ENCODE measurements at regions not wholly inside any gene's neighbourhood (a gene's known extent, or its start where the extent isn't known, plus 50 kb on each side); places are given as distances from the start of the nearest gene placed in this dataset.

GRCh38 chr2:149797030-149797429 lies 209.5 kb upstream of the MMADHC start:
- DNase-seq (ENCODE audit: extremely low read depth in 1 of 4, low spot score in 3 of 4): no peak
- ATAC-seq: no peak
- intact Hi-C loops (cut with micrococcal nuclease) (no loop called here), in situ Hi-C loops (cut with MboI) (no loop called here)
- H3K27ac ChIP-seq (ENCODE audit: extremely low read depth, low read depth, low read length): no peak overlapping the region
- no peak overlapping the region for H3K4me3 ChIP-seq
- BruUV-seq (replicated peaks): no TSS peak
- ChIA-PET POLR2A (no interaction called here), CTCF (ENCODE audit: low intra/inter-chr PET ratio) (no interaction called here)
- H3K36me3 ChIP-seq (ENCODE audit: control insufficient read depth, insufficient read depth, low read length): no peaks in the 10 kb centered on the region
- no peak overlapping the region for H3K9ac ChIP-seq (ENCODE audit: insufficient read depth in 1 of 2, low read depth in 2 of 2, low read length in 2 of 2)
- no peaks in the 10 kb centered on the region for H3K4me1 ChIP-seq (replicated peaks in 1 of 2; ENCODE audit: control insufficient read depth in 2 of 2, insufficient read depth in 2 of 2, low read length in 2 of 2)
- no peak for FAIRE-seq
- no peak overlapping the region for H3K4me2 ChIP-seq (ENCODE audit: insufficient read depth, low read length)
- TF ChIP-seq JUND (IDR thresholded peaks at IDR 0.05; ENCODE audit: borderline replicate concordance, low read depth, low read length) (no peak), JUND (tag; IDR thresholded peaks at IDR 0.05; ENCODE audit: borderline replicate concordance, low read depth, low read length) (no peak)
- no peaks in the 10 kb centered on the region for H3K9me3 ChIP-seq (replicated peaks; ENCODE audit: control insufficient read depth, insufficient read depth, low read depth, low read length)
- H3K9me1 ChIP-seq (ENCODE audit: control insufficient read depth, insufficient read depth, low read length): no peaks in the 10 kb centered on the region
- no peaks in the 10 kb centered on the region for H3K79me2 ChIP-seq (ENCODE audit: control insufficient read depth, insufficient read depth, low read length)
- H2AFZ ChIP-seq (ENCODE audit: low read depth, low read length): no peak overlapping the region
- 0% methylated on average over 1 of the region's 1 CpG for WGBS (ENCODE audit: insufficient coverage, low coverage, missing lambda C conversion rate)
- H4K20me1 ChIP-seq (replicated peaks; ENCODE audit: control insufficient read depth, insufficient read depth, low read length): no peaks in the 10 kb centered on the region
- no peaks in the 10 kb centered on the region for H3K27me3 ChIP-seq (ENCODE audit: control insufficient read depth in 2 of 2, insufficient read depth in 2 of 2, low read length in 2 of 2)

- intact Hi-C loops (cut with micrococcal nuclease) (no loop called here), in situ Hi-C loops (cut with MboI) (no loop called here)
- ChIA-PET POLR2A (no interaction called here), CTCF (ENCODE audit: low intra/inter-chr PET ratio) (no interaction called here)
- no TSS peak for BruUV-seq (replicated peaks)
- FAIRE-seq (no peak), DNase-seq (ENCODE audit: extremely low read depth in 1 of 4, low spot score in 3 of 4) (no peak), ATAC-seq (no peak)
- Histone ChIP-seq H2AFZ (ENCODE audit: low read depth, low read length) (no peak overlapping the region), H3K9me3 (replicated peaks; ENCODE audit: control insufficient read depth, insufficient read depth, low read depth, low read length) (no peaks in the 10 kb centered on the region), H3K4me3 (no peak overlapping the region), H3K79me2 (ENCODE audit: control insufficient read depth, insufficient read depth, low read length) (no peaks in the 10 kb centered on the region), H4K20me1 (replicated peaks; ENCODE audit: control insufficient read depth, insufficient read depth, low read length) (no peaks in the 10 kb centered on the region), H3K27ac (ENCODE audit: extremely low read depth, low read depth, low read length) (no peak overlapping the region), H3K36me3 (ENCODE audit: control insufficient read depth, insufficient read depth, low read length) (no peaks in the 10 kb centered on the region), H3K9ac (ENCODE audit: insufficient read depth in 1 of 2, low read depth in 2 of 2, low read length in 2 of 2) (no peak overlapping the region), H3K9me1 (ENCODE audit: control insufficient read depth, insufficient read depth, low read length) (no peaks in the 10 kb centered on the region), H3K4me2 (ENCODE audit: insufficient read depth, low read length) (no peak overlapping the region), H3K27me3 (ENCODE audit: control insufficient read depth in 2 of 2, insufficient read depth in 2 of 2, low read length in 2 of 2) (no peaks in the 10 kb centered on the region), H3K4me1 (replicated peaks in 1 of 2; ENCODE audit: control insufficient read depth in 2 of 2, insufficient read depth in 2 of 2, low read length in 2 of 2) (no peaks in the 10 kb centered on the region)
- 0% methylated on average over 3 of the region's 3 CpGs for WGBS (ENCODE audit: insufficient coverage, low coverage, missing lambda C conversion rate)
- TF ChIP-seq ZNF347 (CRISPR knock-in tag; IDR thresholded peaks at IDR 0.05; ENCODE audit: low read depth) (no peak), GTF2A2 (tag; IDR thresholded peaks at IDR 0.05) (no peak), ZNF830 (CRISPR knock-in tag; IDR thresholded peaks at IDR 0.05) (no peak), CBX3 (IDR thresholded peaks at IDR 0.05; ENCODE audit: borderline replicate concordance in 1 of 2, low read length in 2 of 2) (no peak), EP400 (IDR thresholded peaks at IDR 0.05) (no peak)
These were observed 202.0 kb upstream of the MMADHC start for GRCh38 chr2:149789549-149789948.

All from K562 (cell line).